ENCODE measurements at regions not wholly inside any gene's neighbourhood (a gene's known extent, or its start where the extent isn't known, plus 50 kb on each side); places are given as distances from the start of the nearest gene placed in this dataset.
"Not testable (repeated sequence)": the region's sequence is repeated elsewhere in the genome, so short reads cannot be mapped to it uniquely, and the experiment has no call there.

DNA sequence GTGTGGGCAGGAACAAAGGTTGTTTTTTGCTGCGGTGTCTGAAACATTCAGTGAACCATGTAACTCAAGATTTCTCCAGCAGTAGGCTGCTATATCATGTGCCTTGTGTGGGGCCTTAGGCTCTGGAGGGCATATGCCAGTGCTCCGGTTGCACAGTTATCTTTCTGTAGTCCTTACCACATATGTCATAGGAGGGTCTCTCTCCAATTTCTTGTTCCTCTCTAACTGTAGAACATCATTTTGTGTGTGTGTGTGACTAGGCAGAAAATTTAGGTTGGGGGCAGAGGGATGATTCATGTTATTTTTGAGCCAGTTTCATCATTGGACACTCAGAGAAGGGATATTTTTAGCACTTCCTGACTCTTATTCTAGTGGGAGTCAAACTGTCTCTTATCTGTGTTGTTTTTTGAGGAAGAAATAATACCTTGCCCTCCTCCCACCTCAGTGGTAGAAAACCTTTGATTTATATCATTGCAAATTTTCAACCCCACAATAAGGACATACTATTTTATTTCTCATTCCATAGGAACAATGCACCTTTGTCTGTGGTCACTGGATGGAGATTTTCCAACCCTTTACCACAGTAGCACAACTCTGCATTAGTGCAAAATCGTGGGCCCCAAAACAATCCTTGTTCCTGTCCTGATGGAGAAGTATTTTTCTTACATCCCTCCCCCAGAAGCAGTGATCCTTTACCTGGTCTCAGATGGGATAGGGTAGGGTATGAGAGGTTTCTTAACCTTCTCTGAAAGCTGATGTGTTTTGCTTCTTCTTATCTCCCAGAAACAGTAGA, 113.9 kb downstream of the CCDC74A start:
- DNase-seq = no peak

DNA sequence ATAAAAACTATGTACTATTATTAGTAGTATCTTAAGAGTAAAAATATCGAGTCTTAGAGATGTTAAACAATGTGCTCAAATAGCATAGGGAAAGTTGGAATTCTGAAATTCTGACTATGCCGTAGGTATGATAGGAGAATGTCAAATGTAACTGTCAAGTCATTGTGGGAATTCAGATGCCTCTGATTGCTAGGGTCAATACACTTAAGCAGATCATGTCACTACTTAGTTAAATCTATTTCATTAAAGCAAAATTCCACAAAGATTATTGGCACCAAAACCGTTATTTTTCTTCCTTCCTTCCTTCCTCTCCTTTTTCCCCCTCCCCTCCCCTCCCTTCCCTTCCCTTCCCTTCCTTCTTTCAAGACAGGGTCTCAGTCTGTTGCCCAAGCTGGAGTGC, 115.5 kb downstream of the CCDC74A start:
- DNase-seq = not testable (repeated sequence)

DNA sequence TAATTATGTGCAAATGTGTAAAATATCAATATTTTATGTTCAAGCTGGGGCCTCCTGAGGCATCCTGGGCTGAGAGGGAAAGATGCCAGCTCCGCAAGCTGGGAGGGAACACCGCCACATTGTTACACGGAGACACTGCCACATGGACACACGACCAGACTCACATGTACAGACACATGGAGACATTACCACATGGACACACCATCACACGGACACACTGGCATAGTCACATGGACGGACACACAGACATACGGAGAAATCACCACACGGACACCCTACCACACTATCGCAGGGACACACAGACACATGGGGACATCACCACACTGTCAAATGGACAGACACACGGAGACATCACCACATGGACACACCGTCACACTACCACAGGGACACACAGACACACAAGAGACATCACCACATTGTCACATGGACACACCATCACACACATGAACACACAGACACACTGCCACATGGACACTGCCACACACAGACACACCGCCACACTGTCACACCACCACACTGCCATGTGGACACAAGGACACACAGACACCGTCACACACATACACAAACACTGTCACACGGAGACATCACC, 117.6 kb downstream of the CCDC74A start:
- DNase-seq = no peak

DNA sequence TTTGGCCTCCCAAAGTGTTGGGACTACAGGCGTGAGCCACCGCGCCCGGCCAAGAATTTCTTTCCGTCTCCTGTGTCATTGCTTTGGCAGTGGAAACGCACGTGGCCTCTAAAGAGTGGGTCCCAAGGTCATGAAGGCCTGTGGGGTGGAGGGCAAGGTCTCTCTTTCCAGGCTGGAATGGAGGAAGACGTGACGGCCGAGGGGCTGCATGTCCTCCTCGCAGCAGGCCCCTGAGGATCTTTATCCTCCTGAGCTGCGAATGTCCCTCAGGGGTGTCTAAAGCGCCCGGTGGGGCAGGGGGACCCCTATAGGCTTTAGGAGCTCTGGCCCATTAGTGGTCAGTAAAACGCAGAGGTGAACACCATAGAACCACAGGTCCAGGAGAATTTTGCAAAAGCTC, 118.5 kb downstream of the CCDC74A start:
- not testable (repeated sequence) for DNase-seq

DNA sequence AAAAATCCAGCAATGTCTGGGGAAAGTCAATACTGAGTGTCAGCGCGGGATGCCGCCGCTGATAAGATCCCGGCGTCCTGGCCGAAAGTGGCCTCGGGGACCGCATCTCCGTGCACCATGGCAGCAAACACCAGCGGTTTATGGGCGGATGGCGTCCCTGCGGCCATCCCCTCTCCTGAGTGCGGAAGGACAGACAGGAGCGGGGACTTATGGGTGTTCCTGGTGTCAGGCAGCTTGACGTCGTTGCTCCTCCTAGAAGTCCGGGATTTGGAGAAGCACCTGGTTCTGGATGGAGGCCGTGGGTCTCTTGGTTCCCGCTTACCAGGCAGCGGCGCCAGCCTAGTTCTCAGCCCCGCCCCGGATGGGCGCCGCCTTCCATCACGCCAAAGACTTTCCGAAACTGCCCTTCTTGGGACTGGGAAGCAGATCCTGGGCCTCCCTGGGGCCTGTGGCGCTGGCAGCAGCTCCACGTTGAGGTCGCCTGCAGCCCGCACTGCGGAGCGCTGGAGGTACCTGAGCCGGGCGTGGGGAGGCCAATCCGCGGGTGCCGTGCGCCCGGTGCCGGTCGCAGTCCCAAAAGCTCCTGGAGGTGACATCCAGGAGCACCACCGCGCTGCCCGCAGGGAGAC, 119.1 kb downstream of the CCDC74A start:
- no peak for DNase-seq

DNA sequence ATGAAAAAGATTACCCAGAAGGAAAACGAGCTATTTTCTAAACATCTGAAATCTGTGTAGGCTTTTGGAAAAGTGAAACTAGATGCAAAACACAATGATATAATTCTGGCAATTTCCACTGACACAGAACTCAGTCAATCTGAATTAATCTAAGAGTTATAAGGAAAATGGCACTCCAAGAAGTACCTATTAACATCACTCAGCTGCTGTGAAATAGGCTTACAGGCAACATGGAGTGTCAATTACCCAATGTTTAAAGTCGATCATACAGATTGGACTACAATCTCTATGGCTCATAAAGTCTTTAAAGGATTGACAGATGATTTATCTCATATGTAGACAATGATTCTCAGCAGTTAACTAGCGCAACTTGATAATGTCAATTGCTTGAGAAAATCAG, 120.9 kb downstream of the CCDC74A start:
- not testable (repeated sequence) for DNase-seq

DNA sequence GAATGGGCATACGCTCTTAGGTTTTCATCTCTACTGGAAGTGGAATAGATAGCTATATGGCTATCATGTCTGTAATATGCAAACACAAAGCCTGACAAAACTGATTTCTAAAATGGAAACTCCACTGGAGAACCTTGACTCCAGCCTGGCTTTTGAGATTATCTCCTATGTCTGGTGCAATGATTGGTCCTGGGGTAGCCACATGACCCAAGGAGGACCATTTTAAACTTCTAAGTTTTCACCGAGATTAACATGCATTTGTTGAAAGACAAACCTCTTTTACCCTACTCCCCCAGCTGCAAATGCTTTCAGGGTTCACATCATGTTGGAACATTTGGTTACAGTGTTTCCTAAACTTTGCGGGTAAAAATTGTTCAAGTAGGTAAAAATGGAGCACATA, 124.6 kb downstream of the CCDC74A start:
- not testable (repeated sequence) for DNase-seq

DNA sequence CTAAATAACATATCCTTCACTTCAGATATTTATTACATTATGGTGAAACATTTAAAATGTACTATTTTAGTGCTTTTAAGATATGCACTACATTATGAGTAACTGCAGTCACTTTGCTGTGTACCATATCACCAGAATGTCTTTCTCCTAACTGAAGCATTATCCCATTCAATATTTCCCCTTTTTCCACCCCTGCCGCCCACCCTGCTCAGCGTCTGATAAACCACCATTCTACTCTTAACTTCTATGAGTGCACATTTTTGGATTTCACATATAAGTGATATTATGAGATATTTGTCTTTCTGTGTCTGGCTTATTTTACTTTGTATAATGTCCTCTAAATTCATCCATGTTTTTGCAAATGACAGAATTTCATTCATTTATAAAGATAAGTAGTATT, 126.4 kb downstream of the CCDC74A start:
- DNase-seq = not testable (repeated sequence)

DNA sequence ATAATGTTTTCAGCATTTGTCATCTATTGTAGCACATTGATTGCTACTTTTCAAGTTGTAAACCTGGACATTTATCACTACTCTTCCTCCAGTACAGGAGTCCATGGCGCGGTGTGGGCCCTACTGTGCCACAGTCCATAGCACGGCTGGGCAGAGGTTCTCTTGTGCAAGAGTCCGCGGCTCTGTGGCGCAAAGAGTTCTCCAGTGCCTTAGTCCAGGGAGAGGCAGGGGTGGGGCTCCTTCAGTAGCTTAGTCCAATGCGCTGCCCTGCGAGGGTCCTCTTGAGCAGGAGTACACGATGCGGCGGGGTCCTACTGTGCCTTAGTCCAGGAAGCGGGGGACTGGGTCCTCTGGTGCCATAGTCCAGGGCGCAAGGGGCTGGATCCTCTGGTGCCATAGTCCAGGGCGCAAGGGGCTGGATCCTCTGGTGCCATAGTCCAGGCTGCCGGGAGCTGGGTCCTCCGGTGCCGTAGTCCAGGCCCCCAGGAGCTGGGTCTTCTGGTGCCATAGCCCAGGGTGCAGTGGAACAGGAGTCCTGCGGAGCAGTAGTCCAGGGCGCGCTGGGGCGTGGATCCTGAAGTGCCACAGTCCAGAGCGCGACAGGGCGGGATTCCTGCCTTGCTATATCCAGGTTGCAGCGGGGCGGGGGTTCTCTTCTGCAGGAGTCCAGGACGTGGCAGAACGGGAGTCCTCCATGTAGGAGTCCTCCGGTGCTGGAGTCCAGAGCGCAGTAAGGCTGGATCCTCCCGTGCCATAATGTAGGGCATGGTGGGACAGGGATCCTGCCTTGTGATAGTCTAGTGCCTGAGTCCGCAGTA, 129.3 kb downstream of the CCDC74A start:
- no peak for DNase-seq

DNA sequence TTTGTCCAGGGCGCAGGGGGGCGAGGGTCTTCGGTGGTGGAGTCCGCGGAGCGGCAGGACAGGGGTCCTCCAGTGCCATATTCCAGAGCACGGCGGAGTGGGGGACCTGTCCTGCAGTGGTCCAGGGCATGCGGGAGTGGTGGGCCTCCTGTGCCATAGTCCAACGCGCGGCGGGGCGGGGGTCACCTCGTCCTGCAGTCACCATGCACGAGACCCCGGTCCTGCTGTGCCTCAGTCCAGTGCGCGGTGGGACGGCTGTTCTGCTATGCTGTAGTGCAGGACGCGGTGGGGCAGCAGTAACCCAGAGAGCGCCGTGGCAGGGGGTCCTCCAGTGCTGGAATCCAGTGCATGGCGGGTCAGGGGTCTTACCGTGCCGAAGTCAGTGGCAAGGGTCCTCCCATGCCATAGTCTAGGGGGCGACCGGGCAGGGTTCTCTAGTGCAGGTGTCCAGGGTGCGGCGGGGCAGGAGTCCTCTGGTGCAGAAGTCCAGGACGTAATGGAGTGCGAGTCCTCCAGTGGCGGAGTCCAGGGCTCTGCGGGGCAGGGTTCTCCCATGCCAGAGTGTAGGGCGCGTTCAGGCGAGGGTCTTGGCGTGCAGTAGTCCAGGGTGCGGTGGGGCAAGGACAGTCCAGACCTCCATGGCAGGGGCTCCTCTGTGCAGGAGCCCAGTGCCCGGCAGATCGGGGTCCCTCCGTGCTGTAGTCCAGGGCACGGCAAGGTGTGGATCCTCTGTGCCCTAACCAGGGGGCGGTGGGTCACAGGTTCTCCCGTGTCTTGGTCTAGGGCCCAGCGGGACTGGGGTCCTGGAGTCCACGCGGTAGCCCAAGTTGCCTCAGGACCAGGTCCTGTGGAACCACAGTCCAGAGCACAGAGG, 130.4 kb downstream of the CCDC74A start:
- no peak for DNase-seq

DNA sequence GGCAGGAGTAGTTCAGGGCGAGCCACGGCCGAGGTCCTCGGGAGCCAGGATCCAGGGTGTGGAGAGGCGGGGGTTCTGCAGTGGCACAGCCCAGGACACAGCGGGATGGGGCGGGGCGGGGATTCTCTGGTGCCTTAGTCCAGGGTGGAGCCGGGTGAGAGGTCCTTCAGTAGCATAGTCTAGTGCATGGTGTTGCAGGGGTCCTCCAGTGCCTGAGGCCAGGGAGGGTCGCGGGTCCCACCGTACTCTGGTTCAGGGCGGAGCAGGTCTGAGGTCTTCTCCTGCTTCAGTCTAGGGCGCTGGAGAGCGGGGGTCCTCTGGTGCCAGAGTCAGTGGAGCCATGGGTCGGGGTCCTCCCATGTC, 131.1 kb downstream of the CCDC74A start:
- no peak for DNase-seq

DNA sequence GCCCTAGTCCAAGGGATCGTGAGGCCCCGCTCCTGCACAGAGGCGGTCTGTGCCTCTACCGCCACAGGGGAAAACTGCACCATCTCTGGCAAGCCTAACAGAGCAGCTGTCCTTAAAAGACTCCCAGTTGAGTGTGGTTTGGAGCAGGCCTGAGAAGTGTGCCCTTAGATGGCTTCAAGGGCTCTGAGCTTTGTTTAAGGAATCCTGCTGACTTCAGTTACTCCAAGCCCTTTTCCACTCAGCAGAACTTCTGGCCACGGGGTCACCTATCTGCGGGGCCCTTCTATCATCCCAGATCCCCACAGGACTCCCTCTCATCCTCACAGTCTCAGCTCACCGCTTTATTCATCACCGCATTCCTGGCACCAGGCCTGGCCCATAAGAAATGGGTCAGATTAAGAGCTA, 131.5 kb downstream of the CCDC74A start:
- DNase-seq = no peak

DNA sequence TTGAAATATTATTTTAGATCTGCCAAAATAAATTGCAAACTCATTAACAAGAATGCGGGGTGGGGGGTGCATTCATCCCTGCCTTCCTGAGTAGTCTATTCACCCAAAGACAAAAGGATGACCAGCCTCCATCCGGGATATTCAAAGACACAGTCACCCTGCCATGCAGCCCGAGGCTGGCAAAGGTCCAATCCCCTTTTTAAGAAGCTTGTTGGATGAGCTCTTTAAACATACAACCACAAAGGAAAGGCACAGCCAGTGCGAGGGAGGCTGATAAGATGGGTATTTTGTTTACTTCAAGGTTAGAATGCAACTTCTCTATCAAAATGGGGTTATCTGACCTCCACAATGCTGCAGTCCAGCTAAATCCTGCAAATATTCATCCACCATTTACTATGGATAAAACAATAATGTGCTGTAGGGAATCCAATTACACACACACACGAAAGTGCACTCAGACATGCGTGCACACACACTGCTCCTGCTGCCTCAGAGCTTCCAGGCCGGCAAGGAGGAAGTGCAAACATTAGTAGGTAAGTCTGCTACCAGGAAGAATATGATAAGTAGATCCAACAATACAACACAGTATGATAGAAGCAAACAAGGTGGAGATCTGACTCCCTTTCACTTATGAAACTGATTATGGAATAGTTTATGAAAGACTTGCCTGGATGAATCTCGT, 133.6 kb downstream of the CCDC74A start:
- DNase-seq = peak; percentile 76

DNA sequence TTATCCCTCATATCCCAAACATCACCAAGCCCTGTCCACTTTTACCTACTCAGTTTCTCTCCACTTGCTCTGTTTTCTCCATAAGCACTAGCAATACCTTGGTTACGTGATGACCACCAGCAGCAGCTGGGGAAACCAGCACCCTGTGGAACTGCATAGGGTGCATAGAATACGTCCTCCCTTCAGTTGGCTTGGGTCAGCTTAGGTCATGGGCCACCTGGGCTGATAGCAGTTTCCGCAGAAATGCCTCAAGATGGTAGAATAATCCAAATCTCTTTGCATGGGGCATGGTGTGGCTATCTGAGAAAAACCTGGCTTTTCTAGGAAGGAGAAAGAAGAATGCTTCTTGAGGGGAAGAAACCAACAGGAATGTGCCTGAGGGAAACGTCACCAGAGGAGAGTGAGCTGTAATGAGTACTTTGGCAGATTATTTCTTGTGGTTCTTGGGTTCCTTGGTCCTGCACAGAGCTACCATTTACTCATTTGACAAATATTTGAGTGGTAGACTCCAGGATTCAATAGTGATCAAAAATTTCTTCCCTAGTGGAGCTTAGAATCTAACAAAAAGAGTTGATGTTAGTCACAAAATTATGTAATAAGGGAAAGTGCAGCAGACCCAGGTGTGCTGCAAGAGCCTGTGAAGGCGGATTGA, 134.3 kb downstream of the CCDC74A start:
- not testable (repeated sequence) for DNase-seq

DNA sequence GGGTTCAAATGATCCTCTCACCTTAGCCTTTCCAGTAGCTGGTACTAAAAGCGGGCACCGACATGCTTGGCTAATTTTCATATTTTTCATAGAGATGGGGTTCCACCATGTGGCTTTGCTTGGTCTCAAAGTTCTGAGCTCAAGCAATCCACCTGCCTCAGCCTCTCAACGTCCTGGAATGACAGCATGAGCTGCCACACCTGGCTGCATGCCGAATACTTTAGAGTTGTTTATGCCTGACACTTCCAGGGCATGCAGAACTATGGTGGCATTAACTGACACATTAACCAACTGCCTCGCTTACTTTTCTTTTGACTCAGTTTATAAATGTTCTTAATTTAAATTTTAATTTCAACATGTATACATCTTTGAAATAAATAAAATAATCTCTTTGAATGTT, 135.8 kb downstream of the CCDC74A start:
- DNase-seq = not testable (repeated sequence)

DNA sequence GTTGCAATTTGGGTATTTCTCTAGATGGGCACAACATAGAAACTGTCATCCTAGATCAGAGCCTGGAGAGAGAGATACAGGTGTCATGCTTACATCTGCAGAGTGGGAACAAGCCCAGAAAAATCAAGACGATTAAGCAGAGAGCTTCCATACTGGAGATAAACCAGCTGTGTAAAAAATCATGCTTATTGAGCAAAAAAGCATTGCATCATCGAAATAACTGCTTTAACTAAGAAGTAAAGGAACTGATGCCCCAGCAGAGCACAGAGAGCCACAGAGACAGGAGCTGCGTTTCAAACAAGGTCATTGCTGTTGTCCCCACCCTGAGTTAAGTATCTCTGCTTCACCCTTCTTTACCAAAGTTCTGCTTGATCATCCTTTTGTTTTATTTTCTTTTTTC, 138.0 kb downstream of the CCDC74A start:
- DNase-seq = not testable (repeated sequence)

DNA sequence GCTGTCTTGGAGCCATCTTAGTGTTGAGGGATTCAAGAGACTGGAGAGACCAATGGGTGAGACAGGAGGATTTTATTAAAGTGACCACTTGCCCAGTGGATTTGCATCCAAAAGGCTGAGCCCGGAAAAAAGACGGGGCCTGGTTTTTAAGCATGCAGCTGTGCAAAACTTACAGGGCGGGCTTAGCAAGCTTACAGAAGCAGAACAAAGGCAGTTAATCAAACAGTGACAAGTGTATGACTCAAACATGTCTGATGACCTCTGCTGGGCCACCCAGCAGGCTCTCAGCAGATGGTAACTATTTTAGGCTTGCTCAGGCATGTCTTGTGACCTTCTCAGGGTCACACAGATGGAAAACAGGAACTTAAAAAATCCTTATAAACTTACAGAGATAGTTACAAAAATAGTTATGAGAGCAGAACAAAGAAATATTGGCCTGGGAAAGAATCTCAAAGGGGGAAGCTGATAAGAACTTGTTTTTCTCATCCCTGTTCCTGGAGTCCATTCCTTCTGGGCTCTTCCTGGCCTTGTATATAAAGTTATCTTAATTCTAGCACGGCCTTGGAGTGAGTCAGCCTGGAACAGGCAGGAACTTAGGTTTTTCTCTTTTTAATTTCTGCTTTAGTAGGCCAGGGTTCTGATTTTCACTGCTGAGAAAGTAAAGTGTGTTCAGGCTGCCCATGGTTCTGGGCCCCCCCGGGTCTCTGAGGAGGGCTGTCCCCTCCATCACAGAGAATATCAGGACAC, 141.3 kb downstream of the CCDC74A start:
- peak; percentile 61 for DNase-seq

DNA sequence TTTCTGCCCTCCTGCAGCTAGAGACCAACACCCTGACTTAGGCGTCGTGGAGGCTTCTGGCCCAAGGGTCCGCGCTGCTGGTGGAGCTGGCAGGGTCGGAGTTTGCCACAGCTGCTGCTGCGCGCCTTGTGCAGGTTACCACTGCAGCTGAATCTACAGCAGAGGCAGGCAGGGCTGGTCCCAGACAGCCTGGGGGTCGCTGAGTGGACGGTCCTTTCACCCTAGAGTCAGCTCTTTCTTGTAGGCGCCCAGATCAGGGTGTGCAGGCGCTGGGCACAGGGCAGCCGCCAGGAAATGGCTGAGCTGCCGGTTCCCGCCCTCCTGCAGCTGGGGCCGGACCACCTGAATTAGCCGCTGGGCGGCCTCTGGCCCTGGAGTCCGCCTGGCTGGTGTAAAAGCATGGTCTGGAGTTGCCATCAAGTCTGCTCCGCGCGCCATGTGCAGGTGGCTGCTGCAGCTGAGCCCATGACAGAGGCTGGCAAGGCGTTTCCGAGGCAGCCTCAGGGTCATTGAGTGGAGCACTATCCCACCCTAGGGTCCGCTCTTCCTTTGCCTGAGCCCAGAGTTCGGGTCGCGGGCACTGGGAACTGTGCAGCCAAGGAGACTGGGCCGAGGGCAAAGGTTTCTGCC, 144.3 kb downstream of the CCDC74A start:
- DNase-seq = not testable (repeated sequence)

DNA sequence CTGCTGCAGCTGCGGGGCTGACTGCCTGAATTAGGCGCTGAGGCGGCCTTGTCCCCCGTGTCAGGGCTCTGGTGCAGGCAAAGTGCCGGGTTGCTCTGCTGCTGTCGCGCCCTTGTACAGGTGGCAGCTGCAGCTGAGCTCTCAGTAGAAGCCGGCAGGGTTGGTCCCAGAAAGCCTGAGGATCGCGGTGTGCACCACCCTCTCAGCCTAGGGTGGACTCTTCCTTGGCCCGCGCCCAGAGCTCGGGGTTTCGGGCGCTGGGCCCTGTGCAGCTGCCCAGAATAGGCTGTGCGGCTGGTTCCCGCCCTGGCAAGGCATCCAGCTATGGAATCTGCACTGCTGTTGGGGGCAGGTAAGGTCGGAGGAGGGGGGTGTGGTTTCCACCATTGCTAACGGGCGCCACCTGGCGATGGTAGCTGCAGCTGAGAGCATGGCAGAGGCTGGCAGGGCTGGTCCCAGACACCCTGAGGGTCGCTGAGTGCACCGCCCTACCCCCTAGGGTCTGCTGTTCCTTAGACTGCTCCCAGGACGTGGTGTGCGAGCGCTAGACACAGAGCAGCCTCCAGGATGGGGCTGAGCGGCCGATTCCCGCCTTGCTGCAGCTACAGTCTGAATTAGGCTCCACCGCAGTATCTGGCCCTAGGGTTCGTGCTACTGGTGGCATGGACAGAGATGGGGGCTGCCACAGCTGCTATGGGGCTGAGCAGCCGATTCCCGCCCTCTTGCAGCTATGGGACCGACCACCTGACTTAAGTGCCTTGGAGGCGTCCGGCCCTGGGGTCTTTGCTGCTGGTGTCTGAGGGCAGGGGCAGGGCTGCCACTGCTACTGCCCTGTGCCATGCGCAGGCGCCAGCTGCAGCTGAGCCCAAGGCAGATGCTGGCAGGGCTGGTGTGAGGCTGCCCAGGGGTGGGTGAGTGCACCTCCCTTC, 145.0 kb downstream of the CCDC74A start:
- peak; percentile 84 for DNase-seq

All from NCI-H82 (cell line).